ENCODE measurements at regions not wholly inside any gene's neighbourhood (a gene's known extent, or its start where the extent isn't known, plus 50 kb on each side); places are given as distances from the start of the nearest gene placed in this dataset.

DNA sequence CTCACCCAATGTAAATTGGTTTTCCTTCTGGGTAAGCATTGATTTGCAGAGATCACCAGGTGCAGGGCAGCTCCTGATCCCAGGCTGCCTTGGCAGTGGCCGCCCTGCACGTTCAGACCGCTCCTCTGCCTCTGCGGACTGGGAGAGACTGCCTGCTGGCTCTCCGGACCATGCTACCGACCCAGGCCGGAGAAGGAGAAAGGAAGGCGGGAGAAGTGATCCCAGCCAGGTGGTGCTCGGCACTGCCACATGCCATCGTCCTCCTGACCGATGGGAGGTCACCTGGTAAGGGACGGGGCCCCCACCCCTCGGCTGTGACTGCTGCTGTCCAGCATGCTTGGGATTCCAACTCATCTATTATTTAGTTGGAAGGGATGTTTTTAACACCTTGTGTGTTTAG lies 108.1 kb upstream of the POU3F3 start:
- Histone ChIP-seq H3K27me3 (no peaks in the 10 kb centered on the region), H3K4me1 (ENCODE audit: control insufficient read depth in 1 of 2, insufficient read depth in 1 of 2, low read depth in 1 of 2, low read length in 1 of 2) (no peaks in the 10 kb centered on the region), H3K27ac (no peak overlapping the region), H3K36me3 (no peaks in the 10 kb centered on the region), H3K9me3 (no peaks in the 10 kb centered on the region), H3K4me3 (ENCODE audit: low read depth in 1 of 2, low read length in 1 of 2) (no peak overlapping the region)
- TF ChIP-seq, protein P1, sequence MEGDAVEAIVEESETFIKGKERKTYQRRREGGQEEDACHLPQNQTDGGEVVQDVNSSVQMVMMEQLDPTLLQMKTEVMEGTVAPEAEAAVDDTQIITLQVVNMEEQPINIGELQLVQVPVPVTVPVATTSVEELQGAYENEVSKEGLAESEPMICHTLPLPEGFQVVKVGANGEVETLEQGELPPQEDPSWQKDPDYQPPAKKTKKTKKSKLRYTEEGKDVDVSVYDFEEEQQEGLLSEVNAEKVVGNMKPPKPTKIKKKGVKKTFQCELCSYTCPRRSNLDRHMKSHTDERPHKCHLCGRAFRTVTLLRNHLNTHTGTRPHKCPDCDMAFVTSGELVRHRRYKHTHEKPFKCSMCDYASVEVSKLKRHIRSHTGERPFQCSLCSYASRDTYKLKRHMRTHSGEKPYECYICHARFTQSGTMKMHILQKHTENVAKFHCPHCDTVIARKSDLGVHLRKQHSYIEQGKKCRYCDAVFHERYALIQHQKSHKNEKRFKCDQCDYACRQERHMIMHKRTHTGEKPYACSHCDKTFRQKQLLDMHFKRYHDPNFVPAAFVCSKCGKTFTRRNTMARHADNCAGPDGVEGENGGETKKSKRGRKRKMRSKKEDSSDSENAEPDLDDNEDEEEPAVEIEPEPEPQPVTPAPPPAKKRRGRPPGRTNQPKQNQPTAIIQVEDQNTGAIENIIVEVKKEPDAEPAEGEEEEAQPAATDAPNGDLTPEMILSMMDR (IDR thresholded peaks at IDR 0.05), result no peak

DNA sequence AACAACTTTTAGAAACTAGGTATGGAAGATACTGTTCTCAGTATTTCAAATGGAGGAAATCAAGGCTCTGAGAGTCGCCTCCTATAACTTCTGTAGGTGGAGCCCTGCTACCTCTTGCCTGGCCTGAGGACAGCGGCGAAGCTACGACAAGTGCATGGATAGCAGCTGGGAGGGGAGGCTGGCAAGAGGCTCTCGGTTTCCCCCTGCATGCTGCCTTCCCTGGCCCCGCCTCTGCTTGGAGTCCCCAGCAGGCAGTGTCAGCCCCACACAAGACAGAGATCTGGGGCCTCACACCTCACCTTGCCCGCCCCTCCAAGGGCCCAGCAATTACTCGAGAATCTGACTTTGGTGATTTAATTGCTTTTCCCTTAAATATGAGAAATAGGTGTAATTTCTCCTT lies 107.6 kb upstream of the POU3F3 start:
- H3K27me3 ChIP-seq, result no peaks in the 10 kb centered on the region
- TF ChIP-seq, protein P1 (IDR thresholded peaks at IDR 0.05), result no peak
- H3K4me1 ChIP-seq (ENCODE audit: control insufficient read depth in 1 of 2, insufficient read depth in 1 of 2, low read depth in 1 of 2, low read length in 1 of 2), result no peaks in the 10 kb centered on the region
- H3K27ac ChIP-seq, result no peak overlapping the region
- H3K4me3 ChIP-seq (ENCODE audit: low read depth in 1 of 2, low read length in 1 of 2), result no peak overlapping the region
- no peaks in the 10 kb centered on the region for H3K9me3 ChIP-seq
- no peaks in the 10 kb centered on the region for H3K36me3 ChIP-seq

DNA sequence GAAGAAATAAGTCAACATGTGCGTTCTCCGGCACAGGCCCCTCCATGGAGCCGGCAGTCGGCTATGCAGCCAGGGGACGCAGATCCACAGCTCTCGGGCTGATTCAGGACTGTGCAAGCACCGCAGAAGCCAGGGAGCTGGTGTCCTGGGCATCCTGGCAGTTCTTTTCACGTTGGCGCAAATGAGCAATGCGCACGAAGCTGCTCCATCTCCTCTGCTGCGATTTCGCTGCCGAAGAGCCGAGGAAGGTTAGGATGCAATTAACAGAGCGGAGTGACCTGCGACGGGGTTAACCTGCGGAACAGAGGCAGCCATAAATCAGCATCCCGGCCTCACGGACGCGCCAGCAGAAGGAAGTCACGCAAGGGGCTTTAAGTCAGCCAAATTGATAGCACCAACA lies 107.1 kb upstream of the POU3F3 start:
- H3K4me3 ChIP-seq (ENCODE audit: low read depth in 1 of 2, low read length in 1 of 2), result no peak overlapping the region
- TF ChIP-seq, protein P1 (IDR thresholded peaks at IDR 0.05), result no peak
- no peaks in the 10 kb centered on the region for H3K4me1 ChIP-seq (ENCODE audit: control insufficient read depth in 1 of 2, insufficient read depth in 1 of 2, low read depth in 1 of 2, low read length in 1 of 2)
- H3K27me3 ChIP-seq, result no peaks in the 10 kb centered on the region
- H3K9me3 ChIP-seq, result no peaks in the 10 kb centered on the region
- H3K36me3 ChIP-seq, result no peaks in the 10 kb centered on the region
- no peak overlapping the region for H3K27ac ChIP-seq

DNA sequence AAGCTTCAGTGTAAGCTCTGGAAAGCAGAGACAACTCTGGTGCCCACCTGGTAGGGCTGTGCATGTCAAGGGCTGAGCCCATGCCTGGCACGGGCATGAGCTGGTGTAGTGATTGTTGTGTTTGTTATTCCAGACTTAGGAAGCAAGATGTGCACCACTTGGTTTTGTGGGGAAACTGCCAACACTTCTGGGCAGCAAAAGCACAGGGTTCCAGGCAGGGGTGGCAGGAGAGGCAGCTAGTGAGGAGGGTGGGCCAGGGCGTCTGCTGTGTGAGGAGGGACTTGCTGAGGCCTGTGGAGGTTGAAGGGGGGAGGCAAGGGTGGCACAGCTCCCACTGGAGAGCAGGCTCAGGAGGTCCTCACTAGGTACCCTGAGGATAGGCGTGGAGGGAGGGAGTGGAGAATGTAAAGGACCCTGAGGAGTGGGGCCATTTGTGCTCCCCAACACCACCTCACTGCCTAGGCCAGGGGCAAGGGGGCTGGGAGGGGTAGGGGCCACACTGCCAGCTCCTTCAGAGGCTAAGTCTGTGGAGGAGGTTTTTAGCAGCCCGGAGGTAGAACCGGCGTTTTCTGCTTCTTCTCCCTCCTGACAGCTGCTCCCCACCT lies 104.0 kb upstream of the POU3F3 start:
- H3K27ac ChIP-seq, result no peak overlapping the region
- no peaks in the 10 kb centered on the region for H3K27me3 ChIP-seq
- no peaks in the 10 kb centered on the region for H3K9me3 ChIP-seq
- no peaks in the 10 kb centered on the region for H3K4me1 ChIP-seq (ENCODE audit: control insufficient read depth in 1 of 2, insufficient read depth in 1 of 2, low read depth in 1 of 2, low read length in 1 of 2)
- no peak overlapping the region for H3K4me3 ChIP-seq (ENCODE audit: low read depth in 1 of 2, low read length in 1 of 2)
- TF ChIP-seq, protein P1 (IDR thresholded peaks at IDR 0.05), result no peak
- no peaks in the 10 kb centered on the region for H3K36me3 ChIP-seq

DNA sequence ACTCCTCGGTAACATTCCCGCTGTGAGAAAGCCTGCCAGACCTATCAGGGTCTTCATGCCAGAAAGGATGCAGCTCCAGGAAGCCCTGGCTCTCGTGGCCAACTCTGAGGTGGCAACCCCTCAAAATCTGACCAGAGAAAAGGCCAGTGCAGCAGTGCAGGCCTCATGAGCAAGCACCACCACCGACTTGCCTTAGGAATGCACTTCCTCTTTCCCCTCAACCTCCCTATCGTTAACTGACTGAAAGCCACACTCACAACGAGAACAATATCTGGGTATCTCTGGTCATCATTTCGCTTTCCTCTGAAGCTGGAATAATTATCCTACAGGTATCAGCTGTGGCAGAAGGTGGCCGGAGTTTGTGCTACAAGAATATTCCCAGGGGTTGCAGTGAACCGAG lies 101.4 kb upstream of the POU3F3 start:
- Histone ChIP-seq H3K36me3 (no peaks in the 10 kb centered on the region), H3K27me3 (peaks cover 5% of the 10 kb centered on the region), H3K4me1 (ENCODE audit: control insufficient read depth in 1 of 2, insufficient read depth in 1 of 2, low read depth in 1 of 2, low read length in 1 of 2) (no peaks in the 10 kb centered on the region), H3K4me3 (ENCODE audit: low read depth in 1 of 2, low read length in 1 of 2) (no peak overlapping the region), H3K27ac (no peak overlapping the region), H3K9me3 (no peaks in the 10 kb centered on the region)
- TF ChIP-seq, protein P1 (IDR thresholded peaks at IDR 0.05), result no peak

All from neutrophil (primary cell).